WTC11 (cell line): ENCODE measurements at regions not wholly inside any gene's neighbourhood (a gene's known extent, or its start where the extent isn't known, plus 50 kb on each side); places are given as distances from the start of the nearest gene placed in this dataset.

Experiments
- ATAC-seq: fragments of 200-7000 bp; cut with Tn5 transposase; 2 replicates; pipeline ENCODE4 v1.10.0; 2021; ENCODE audit warnings: mild to moderate bottlenecking, moderate library complexity
- CTCF ChIA-PET: fragments of 300-600 bp; sonication (Branson Sonifier 250); formaldehyde crosslinking; loops from one replicate; lab custom pipeline; 2021; ENCODE audit warnings: antibody characterized with exemption; lab: Charles Lee
- POLR2A ChIA-PET: fragments of 350-600 bp; sonication (Branson Sonifier 250); formaldehyde crosslinking; loops from one replicate; lab custom pipeline; 2021; ENCODE audit warnings: antibody characterized with exemption; lab: Charles Lee
- DNase-seq: peaks from one replicate; pipeline ENCODE4 v3.0.0; 2021; ENCODE audit warnings: low spot score
- H3K27ac Mint-ChIP-seq: 2 replicates; pipeline ENCODE4 v1.8.0; 2021; ENCODE audit warnings: mixed read lengths
- H3K27me3 Mint-ChIP-seq: 2 replicates; pipeline ENCODE4 v1.8.0; 2021; ENCODE audit warnings: low read depth, mild to moderate bottlenecking, moderate library complexity, mixed read lengths
- H3K36me3 Mint-ChIP-seq: 2 replicates; pipeline ENCODE4 v1.8.0; 2021; ENCODE audit warnings: mixed read lengths
- H3K4me1 Mint-ChIP-seq: 2 replicates; pipeline ENCODE4 v1.8.0; 2022; ENCODE audit warnings: mixed read lengths
- H3K4me3 Mint-ChIP-seq: 2 replicates; pipeline ENCODE4 v1.8.0; 2021; ENCODE audit warnings: mild to moderate bottlenecking, moderate library complexity, mixed read lengths
- H3K9me3 Mint-ChIP-seq: 2 replicates; pipeline ENCODE4 v1.8.0; 2021; ENCODE audit warnings: mixed read lengths
- CREM ChIP-seq: sonication (generic); formaldehyde crosslinking; IDR thresholded peaks from 2 replicates; pipeline ENCODE4 v1.8.1; 2022; ENCODE audit warnings: mild to moderate bottlenecking, missing genetic modification reagents, moderate library complexity
- ELF4 ChIP-seq: sonication (generic); formaldehyde crosslinking; IDR thresholded peaks from 2 replicates; pipeline ENCODE4 v1.8.1; 2022; ENCODE audit warnings: low read depth, mild to moderate bottlenecking, moderate library complexity, missing genetic modification reagents
- EMX1 ChIP-seq: fragments of 250-450 bp; sonication (Bioruptor Pico); IDR thresholded peaks from 2 replicates; pipeline ENCODE4 v1.8.0; 2021; ENCODE audit warnings: mild to moderate bottlenecking
- FOXP1 ChIP-seq: sonication (generic); formaldehyde crosslinking; IDR thresholded peaks from 2 replicates; pipeline ENCODE4 v1.8.0; 2022; ENCODE audit warnings: missing genetic modification reagents, mild to moderate bottlenecking, moderate library complexity, borderline replicate concordance
- GABPB1 ChIP-seq: sonication (generic); formaldehyde crosslinking; IDR thresholded peaks from 2 replicates; pipeline ENCODE4 v1.8.1; 2023; ENCODE audit warnings: mild to moderate bottlenecking, missing genetic modification reagents
- KAT7 ChIP-seq: sonication (generic); formaldehyde crosslinking; IDR thresholded peaks from 2 replicates; pipeline ENCODE4 v1.8.1; 2023; ENCODE audit warnings: missing genetic modification reagents, mild to moderate bottlenecking, borderline replicate concordance
- NFATC4 ChIP-seq: fragments of 250-450 bp; sonication (Bioruptor Pico); IDR thresholded peaks from 2 replicates; pipeline ENCODE4 v1.9.0; 2021; ENCODE audit warnings: mild to moderate bottlenecking
- NFE2L1 ChIP-seq: sonication (generic); formaldehyde crosslinking; IDR thresholded peaks from 2 replicates; pipeline ENCODE4 v1.8.1; 2023; ENCODE audit warnings: missing genetic modification reagents
- NR2C2 ChIP-seq: sonication (generic); formaldehyde crosslinking; IDR thresholded peaks from 2 replicates; pipeline ENCODE4 v1.8.0; 2022; ENCODE audit warnings: mild to moderate bottlenecking, missing genetic modification reagents
- PRRX2 ChIP-seq: fragments of 250-450 bp; sonication (Bioruptor Pico); IDR thresholded peaks from 2 replicates; pipeline ENCODE4 v1.8.0; 2021; ENCODE audit warnings: mild to moderate bottlenecking
- SMAD4 ChIP-seq: sonication (generic); formaldehyde crosslinking; IDR thresholded peaks from 2 replicates; pipeline ENCODE4 v1.8.0; 2022; ENCODE audit warnings: mild to moderate bottlenecking, missing genetic modification reagents
- TEAD1 ChIP-seq: sonication (generic); formaldehyde crosslinking; IDR thresholded peaks from 2 replicates; pipeline ENCODE4 v1.8.0; 2022; ENCODE audit warnings: mild to moderate bottlenecking, missing genetic modification reagents
- ZNF121 ChIP-seq: sonication (generic); formaldehyde crosslinking; IDR thresholded peaks from 2 replicates; pipeline ENCODE4 v1.8.0; 2023; ENCODE audit warnings: missing genetic modification reagents
- TF ChIP-seq, protein P1 (sequence below): sonication (generic); formaldehyde crosslinking; IDR thresholded peaks from 2 replicates; pipeline ENCODE4 v1.8.1; 2023; ENCODE audit warnings: mild to moderate bottlenecking, missing genetic modification reagents, borderline replicate concordance
- TF ChIP-seq, protein P2 (sequence below): sonication (generic); formaldehyde crosslinking; conservative IDR thresholded peaks from 2 replicates; pipeline ENCODE4 v1.8.1; 2022; ENCODE audit warnings: mild to moderate bottlenecking, missing genetic modification reagents
- TF ChIP-seq, protein P3 (sequence below): sonication (generic); formaldehyde crosslinking; IDR thresholded peaks from 2 replicates; pipeline ENCODE4 v1.8.1; 2022; ENCODE audit warnings: mild to moderate bottlenecking, moderate library complexity, missing genetic modification reagents
- TF ChIP-seq, protein P4 (sequence below): sonication (generic); formaldehyde crosslinking; IDR thresholded peaks from 2 replicates; pipeline ENCODE4 v1.8.0; 2022; ENCODE audit warnings: missing genetic modification reagents
- TF ChIP-seq, protein P5 (sequence below): sonication (generic); formaldehyde crosslinking; IDR thresholded peaks from 2 replicates; pipeline ENCODE4 v1.8.0; 2022; ENCODE audit warnings: mild to moderate bottlenecking, missing genetic modification reagents

DNA sequence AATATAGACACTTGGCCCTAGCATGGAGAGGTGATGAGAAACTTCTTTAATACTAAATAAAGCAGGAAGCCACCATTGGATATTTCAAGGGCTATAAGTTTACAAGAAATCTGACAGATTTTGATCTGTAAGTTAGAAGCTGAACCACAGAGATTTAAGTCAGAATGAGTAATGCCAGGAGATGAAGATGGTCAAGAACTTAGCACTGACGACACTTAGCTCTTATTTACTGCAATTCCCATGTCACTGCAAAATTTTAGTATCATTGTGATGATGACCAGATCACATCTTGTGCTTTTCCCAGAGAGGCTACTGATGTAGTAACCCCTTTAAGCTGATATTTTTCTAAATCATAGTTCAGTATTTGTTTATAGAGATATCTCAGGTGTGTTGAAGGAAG lies 59.4 kb upstream of the CD96 start (continued):
- TF ChIP-seq, protein P1, sequence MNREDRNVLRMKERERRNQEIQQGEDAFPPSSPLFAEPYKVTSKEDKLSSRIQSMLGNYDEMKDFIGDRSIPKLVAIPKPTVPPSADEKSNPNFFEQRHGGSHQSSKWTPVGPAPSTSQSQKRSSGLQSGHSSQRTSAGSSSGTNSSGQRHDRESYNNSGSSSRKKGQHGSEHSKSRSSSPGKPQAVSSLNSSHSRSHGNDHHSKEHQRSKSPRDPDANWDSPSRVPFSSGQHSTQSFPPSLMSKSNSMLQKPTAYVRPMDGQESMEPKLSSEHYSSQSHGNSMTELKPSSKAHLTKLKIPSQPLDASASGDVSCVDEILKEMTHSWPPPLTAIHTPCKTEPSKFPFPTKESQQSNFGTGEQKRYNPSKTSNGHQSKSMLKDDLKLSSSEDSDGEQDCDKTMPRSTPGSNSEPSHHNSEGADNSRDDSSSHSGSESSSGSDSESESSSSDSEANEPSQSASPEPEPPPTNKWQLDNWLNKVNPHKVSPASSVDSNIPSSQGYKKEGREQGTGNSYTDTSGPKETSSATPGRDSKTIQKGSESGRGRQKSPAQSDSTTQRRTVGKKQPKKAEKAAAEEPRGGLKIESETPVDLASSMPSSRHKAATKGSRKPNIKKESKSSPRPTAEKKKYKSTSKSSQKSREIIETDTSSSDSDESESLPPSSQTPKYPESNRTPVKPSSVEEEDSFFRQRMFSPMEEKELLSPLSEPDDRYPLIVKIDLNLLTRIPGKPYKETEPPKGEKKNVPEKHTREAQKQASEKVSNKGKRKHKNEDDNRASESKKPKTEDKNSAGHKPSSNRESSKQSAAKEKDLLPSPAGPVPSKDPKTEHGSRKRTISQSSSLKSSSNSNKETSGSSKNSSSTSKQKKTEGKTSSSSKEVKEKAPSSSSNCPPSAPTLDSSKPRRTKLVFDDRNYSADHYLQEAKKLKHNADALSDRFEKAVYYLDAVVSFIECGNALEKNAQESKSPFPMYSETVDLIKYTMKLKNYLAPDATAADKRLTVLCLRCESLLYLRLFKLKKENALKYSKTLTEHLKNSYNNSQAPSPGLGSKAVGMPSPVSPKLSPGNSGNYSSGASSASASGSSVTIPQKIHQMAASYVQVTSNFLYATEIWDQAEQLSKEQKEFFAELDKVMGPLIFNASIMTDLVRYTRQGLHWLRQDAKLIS (CRISPR knock-in tag), result no peak
- TF ChIP-seq NFE2L1 (CRISPR knock-in tag) (no peak), PRRX2 (no peak), NFATC4 (CRISPR knock-in tag) (no peak), CREM (CRISPR knock-in tag) (no peak)
- TF ChIP-seq, protein P2, sequence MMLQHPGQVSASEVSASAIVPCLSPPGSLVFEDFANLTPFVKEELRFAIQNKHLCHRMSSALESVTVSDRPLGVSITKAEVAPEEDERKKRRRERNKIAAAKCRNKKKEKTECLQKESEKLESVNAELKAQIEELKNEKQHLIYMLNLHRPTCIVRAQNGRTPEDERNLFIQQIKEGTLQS (CRISPR knock-in tag), result no peak

DNA sequence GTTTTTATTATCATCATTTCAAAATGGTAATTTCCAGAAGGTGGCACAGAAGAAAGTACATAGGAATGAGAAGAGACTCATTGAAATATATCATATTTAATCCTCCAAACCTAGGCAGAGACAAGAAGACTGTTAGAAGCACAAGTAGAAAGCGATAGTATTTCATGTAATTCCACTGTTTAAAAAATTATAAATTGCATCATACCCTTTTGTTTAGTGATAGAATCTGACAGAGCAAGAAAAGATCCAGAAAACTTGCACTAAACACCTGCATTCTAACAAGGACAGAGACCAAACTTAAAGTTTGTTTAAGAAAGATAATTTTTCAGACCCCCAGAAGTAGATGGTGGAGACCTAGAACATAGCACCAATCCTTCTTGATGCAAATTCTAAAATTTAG lies 56.9 kb upstream of the CD96 start:
- no peak overlapping the region for H3K4me3 Mint-ChIP-seq
- ATAC-seq, result no peak
- no peaks in the 10 kb centered on the region for H3K4me1 Mint-ChIP-seq
- H3K27me3 Mint-ChIP-seq, result no peaks in the 10 kb centered on the region
- peaks cover 41% of the 10 kb centered on the region for H3K9me3 Mint-ChIP-seq
- H3K27ac Mint-ChIP-seq, result no peak overlapping the region
- no peak for TF ChIP-seq EMX1
- no peak for TF ChIP-seq ELF4 (CRISPR knock-in tag)
- TF ChIP-seq KAT7 (CRISPR knock-in tag), result no peak
- TF ChIP-seq TEAD1, result no peak
- TF ChIP-seq FOXP1 (CRISPR knock-in tag), result no peak
- TF ChIP-seq NR2C2 (CRISPR knock-in tag), result no peak
- TF ChIP-seq SMAD4, result no peak
- no peak for TF ChIP-seq GABPB1 (CRISPR knock-in tag)
- TF ChIP-seq ZNF121 (CRISPR knock-in tag), result no peak
- TF ChIP-seq NFE2L1 (CRISPR knock-in tag), result no peak
- TF ChIP-seq, protein P3, sequence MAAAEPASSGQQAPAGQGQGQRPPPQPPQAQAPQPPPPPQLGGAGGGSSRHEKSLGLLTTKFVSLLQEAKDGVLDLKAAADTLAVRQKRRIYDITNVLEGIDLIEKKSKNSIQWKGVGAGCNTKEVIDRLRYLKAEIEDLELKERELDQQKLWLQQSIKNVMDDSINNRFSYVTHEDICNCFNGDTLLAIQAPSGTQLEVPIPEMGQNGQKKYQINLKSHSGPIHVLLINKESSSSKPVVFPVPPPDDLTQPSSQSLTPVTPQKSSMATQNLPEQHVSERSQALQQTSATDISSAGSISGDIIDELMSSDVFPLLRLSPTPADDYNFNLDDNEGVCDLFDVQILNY (CRISPR knock-in tag), result no peak
- TF ChIP-seq, protein P4, sequence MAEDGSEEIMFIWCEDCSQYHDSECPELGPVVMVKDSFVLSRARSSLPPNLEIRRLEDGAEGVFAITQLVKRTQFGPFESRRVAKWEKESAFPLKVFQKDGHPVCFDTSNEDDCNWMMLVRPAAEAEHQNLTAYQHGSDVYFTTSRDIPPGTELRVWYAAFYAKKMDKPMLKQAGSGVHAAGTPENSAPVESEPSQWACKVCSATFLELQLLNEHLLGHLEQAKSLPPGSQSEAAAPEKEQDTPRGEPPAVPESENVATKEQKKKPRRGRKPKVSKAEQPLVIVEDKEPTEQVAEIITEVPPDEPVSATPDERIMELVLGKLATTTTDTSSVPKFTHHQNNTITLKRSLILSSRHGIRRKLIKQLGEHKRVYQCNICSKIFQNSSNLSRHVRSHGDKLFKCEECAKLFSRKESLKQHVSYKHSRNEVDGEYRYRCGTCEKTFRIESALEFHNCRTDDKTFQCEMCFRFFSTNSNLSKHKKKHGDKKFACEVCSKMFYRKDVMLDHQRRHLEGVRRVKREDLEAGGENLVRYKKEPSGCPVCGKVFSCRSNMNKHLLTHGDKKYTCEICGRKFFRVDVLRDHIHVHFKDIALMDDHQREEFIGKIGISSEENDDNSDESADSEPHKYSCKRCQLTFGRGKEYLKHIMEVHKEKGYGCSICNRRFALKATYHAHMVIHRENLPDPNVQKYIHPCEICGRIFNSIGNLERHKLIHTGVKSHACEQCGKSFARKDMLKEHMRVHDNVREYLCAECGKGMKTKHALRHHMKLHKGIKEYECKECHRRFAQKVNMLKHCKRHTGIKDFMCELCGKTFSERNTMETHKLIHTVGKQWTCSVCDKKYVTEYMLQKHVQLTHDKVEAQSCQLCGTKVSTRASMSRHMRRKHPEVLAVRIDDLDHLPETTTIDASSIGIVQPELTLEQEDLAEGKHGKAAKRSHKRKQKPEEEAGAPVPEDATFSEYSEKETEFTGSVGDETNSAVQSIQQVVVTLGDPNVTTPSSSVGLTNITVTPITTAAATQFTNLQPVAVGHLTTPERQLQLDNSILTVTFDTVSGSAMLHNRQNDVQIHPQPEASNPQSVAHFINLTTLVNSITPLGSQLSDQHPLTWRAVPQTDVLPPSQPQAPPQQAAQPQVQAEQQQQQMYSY (CRISPR knock-in tag), result no peak
- TF ChIP-seq, protein P5, sequence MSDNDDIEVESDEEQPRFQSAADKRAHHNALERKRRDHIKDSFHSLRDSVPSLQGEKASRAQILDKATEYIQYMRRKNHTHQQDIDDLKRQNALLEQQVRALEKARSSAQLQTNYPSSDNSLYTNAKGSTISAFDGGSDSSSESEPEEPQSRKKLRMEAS, result no peak
- no peak for DNase-seq
- ChIA-PET CTCF (no interaction called here), POLR2A (no interaction called here)
- peaks cover 4% of the 10 kb centered on the region for H3K36me3 Mint-ChIP-seq
